K562 (cell line): ENCODE measurements at regions not wholly inside any gene's neighbourhood (a gene's known extent, or its start where the extent isn't known, plus 50 kb on each side); places are given as distances from the start of the nearest gene placed in this dataset.

Experiments
- ATAC-seq: fragments of 200-7000 bp; cut with Tn5 transposase; 3 replicates; pipeline ENCODE4 v1.9.1; 2020; ENCODE audit warnings: moderate library complexity
- BruUV-seq: library from RNA; stranded (reverse); fragments of 400-500 nt; replicated peaks from 2 replicates; lab custom pipeline; 2021; lab: Mats Ljungman, UMichigan
- CTCF ChIA-PET: fragments of 300-600 bp; formaldehyde crosslinking; extraction: SDS; loops from one replicate; lab custom pipeline; 2021; ENCODE audit warnings: low intra/inter-chr PET ratio; lab: Yijun Ruan, JAX
- POLR2A ChIA-PET: fragments of 300-600, 350-650 bp; sonication (Branson Sonifier 250); formaldehyde crosslinking; extraction: SDS; loops from one replicate; lab custom pipeline; 2021; ENCODE audit warnings: antibody characterized with exemption, inconsistent platforms; lab: Yijun Ruan, JAX
- DNase-seq, 4 experiments: peaks; one replicate each; pipeline versions ENCODE4 v3.0.0 to v3.0.0-alpha.2; 2011 to 2018; ENCODE audit warnings: low spot score in 3 of 4, mixed read lengths in 3 of 4; ENCODE audit errors: extremely low read depth in 1 of 4
- FAIRE-seq: peaks from 2 replicates; lab custom pipeline; 2011; peaks lifted over from hg19 to GRCh38; lab: Jason Lieb, UNC
- H2AFZ ChIP-seq: 2 replicates; pipeline ENCODE4 v1.6.0; 2011; ENCODE audit warnings: low read depth, low read length, control low read depth, inconsistent platforms
- H3K27ac ChIP-seq: fragments of 200-600 bp; 3 replicates; pipeline ENCODE4 v1.8.0; 2011; ENCODE audit warnings: low read depth, mild to moderate bottlenecking, control low read depth, inconsistent platforms, low read length, moderate library complexity, mixed read lengths; ENCODE audit errors: extremely low read depth
- H3K27me3 ChIP-seq, 2 experiments: fragments of 300-600 bp in 1 of 2; 2 replicates in 1 of 2; 3 replicates in 1 of 2; pipeline versions ENCODE4 v1.6.0 to v1.8.0; 2011; ENCODE audit warnings: inconsistent platforms in 2 of 2, low read length in 2 of 2, mild to moderate bottlenecking in 1 of 2, mixed read lengths in 1 of 2, moderate library complexity in 1 of 2; ENCODE audit not compliant: control insufficient read depth in 2 of 2, insufficient read depth in 2 of 2
- H3K36me3 ChIP-seq: fragments of 300-600 bp; 3 replicates; pipeline ENCODE4 v1.8.0; 2011; ENCODE audit warnings: mild to moderate bottlenecking, low read length, inconsistent platforms; ENCODE audit not compliant: control insufficient read depth, insufficient read depth
- H3K4me1 ChIP-seq, 2 experiments: fragments of 200-600 bp in 1 of 2; replicated peaks in 1 of 2; 2 replicates in 1 of 2; 3 replicates in 1 of 2; pipeline versions ENCODE4 v1.5.1 to v1.8.0; 2011; ENCODE audit warnings: inconsistent platforms in 2 of 2, low read length in 2 of 2, mild to moderate bottlenecking in 1 of 2, mixed read lengths in 1 of 2, moderate library complexity in 1 of 2; ENCODE audit not compliant: control insufficient read depth in 2 of 2, insufficient read depth in 2 of 2
- H3K4me2 ChIP-seq: 2 replicates; pipeline ENCODE4 v1.6.1; 2011; ENCODE audit warnings: low read length, control low read depth, inconsistent platforms, mixed read lengths; ENCODE audit not compliant: insufficient read depth
- H3K4me3 ChIP-seq: fragments of 200-600 bp; sonication (generic), shearing (Covaris generic); 2 replicates; pipeline ENCODE4 v1.5.1; 2016; ENCODE audit warnings: control low read depth, inconsistent platforms
- H3K79me2 ChIP-seq: fragments of 200-600 bp; 3 replicates; pipeline ENCODE4 v1.8.0; 2011; ENCODE audit warnings: low read length, inconsistent platforms; ENCODE audit not compliant: control insufficient read depth, insufficient read depth
- H3K9ac ChIP-seq, 2 experiments: 2 replicates each; pipeline versions ENCODE4 v1.6.0 to v1.6.1; 2011; ENCODE audit warnings: low read depth in 2 of 2, low read length in 2 of 2, control low read depth in 1 of 2, inconsistent platforms in 1 of 2, mild to moderate bottlenecking in 1 of 2, mixed read lengths in 1 of 2; ENCODE audit not compliant: insufficient read depth in 1 of 2
- H3K9me1 ChIP-seq: one replicate; pipeline ENCODE4 v1.6.0; 2011; ENCODE audit warnings: inconsistent platforms, mild to moderate bottlenecking, low read length, moderate library complexity; ENCODE audit not compliant: control insufficient read depth, insufficient read depth
- H3K9me3 ChIP-seq: replicated peaks from 2 replicates; pipeline ENCODE4 v1.5.1; 2011; ENCODE audit warnings: low read depth, low read length, inconsistent platforms; ENCODE audit not compliant: control insufficient read depth, insufficient read depth
- H4K20me1 ChIP-seq: replicated peaks from 2 replicates; pipeline ENCODE4 v1.6.1; 2011; ENCODE audit warnings: low read length, inconsistent platforms, mixed read lengths; ENCODE audit not compliant: control insufficient read depth, insufficient read depth
- ARHGAP35 ChIP-seq: fragments of 450-650 bp; IDR thresholded peaks from 2 replicates; pipeline ENCODE4 v1.6.1; 2018; ENCODE audit not compliant: partially characterized antibody
- ATF1 ChIP-seq, 2 experiments: fragments of 450-650 bp in 1 of 2; IDR thresholded peaks; 2 replicates each; pipeline ENCODE4 v1.6.1; 2016; ENCODE audit warnings: missing compliant biosample characterization in 1 of 2, missing genetic modification characterization in 1 of 2
- C11orf30 ChIP-seq: fragments of 450-650 bp; IDR thresholded peaks from 2 replicates; pipeline ENCODE4 v1.6.1; 2016; ENCODE audit warnings: low read depth, mild to moderate bottlenecking
- FOXK1 ChIP-seq: sonication (generic); formaldehyde crosslinking; IDR thresholded peaks from 2 replicates; pipeline ENCODE4 v1.8.0; 2022; ENCODE audit warnings: missing genetic modification reagents, mild to moderate bottlenecking, borderline replicate concordance
- HNRNPUL1 ChIP-seq: fragments of 200-400 bp; formaldehyde crosslinking; IDR thresholded peaks from 2 replicates; pipeline ENCODE4 v1.6.1; 2017; ENCODE audit warnings: low read length
- LEF1 ChIP-seq: fragments of 450-650 bp; IDR thresholded peaks from 2 replicates; pipeline ENCODE4 v1.6.1; 2016; ENCODE audit warnings: mild to moderate bottlenecking
- MAFF ChIP-seq: IDR thresholded peaks from 2 replicates; pipeline ENCODE4 v1.6.1; 2012; ENCODE audit warnings: low read length, improper control_type of control experiment
- MAFG ChIP-seq: fragments of 450-650 bp; conservative IDR thresholded peaks from 2 replicates; pipeline ENCODE4 v1.6.1; 2016; ENCODE audit warnings: missing genetic modification characterization, missing compliant biosample characterization
- MAFK ChIP-seq: IDR thresholded peaks from 2 replicates; pipeline ENCODE4 v1.6.1; 2011; ENCODE audit warnings: low read length, improper control_type of control experiment
- NFE2L1 ChIP-seq: fragments of 450-650 bp; IDR thresholded peaks from 2 replicates; pipeline ENCODE4 v1.6.1; 2016; ENCODE audit warnings: missing genetic modification characterization, low read depth, mild to moderate bottlenecking, missing compliant biosample characterization, moderate library complexity, borderline replicate concordance
- POLR2AphosphoS5 ChIP-seq: IDR thresholded peaks from 2 replicates; pipeline ENCODE4 v1.6.1; 2011; ENCODE audit warnings: mild to moderate bottlenecking, low read depth, low read length, moderate library complexity; ENCODE audit not compliant: control insufficient read depth, insufficient read depth
- POLR2B ChIP-seq: fragments of 450-650 bp; IDR thresholded peaks from 2 replicates; pipeline ENCODE4 v1.6.1; 2018; ENCODE audit warnings: low read depth; ENCODE audit not compliant: partially characterized antibody
- POLR2G ChIP-seq: fragments of 200-400 bp; formaldehyde crosslinking; IDR thresholded peaks from 2 replicates; pipeline ENCODE4 v1.6.1; 2017; ENCODE audit warnings: low read depth, mild to moderate bottlenecking, antibody characterized with exemption, low read length, moderate library complexity
- SRF ChIP-seq, 2 experiments: fragments of 250-450, 450-650 bp in 1 of 2; sonication (Bioruptor Pico) in 1 of 2; sonication (generic) in 1 of 2; formaldehyde crosslinking; IDR thresholded peaks; 2 replicates each; pipeline versions ENCODE4 v1.5.0 to v1.5.1; 2020 to 2022; ENCODE audit warnings: mild to moderate bottlenecking in 1 of 2, missing genetic modification reagents in 1 of 2
- STAG1 ChIP-seq: sonication (generic); formaldehyde crosslinking; IDR thresholded peaks from 2 replicates; pipeline ENCODE4 v1.5.0; 2020; ENCODE audit warnings: missing genetic modification reagents, borderline replicate concordance
- TAF15 ChIP-seq: fragments of 200-400 bp; formaldehyde crosslinking; IDR thresholded peaks from 2 replicates; pipeline ENCODE4 v1.6.1; 2017; ENCODE audit warnings: mild to moderate bottlenecking, low read depth, low read length, moderate library complexity
- XRCC5 ChIP-seq: fragments of 200-400 bp; formaldehyde crosslinking; IDR thresholded peaks from 2 replicates; pipeline ENCODE4 v1.6.1; 2017; ENCODE audit warnings: low read depth, mild to moderate bottlenecking, low read length
- ZNF165 ChIP-seq: fragments of 250-450 bp; sonication (Bioruptor Pico); IDR thresholded peaks from 2 replicates; pipeline ENCODE4 v1.4.0; 2020; ENCODE audit warnings: borderline replicate concordance
- ZNF197 ChIP-seq: fragments of 200-800 bp; sonication (Bioruptor generic); IDR thresholded peaks from 2 replicates; pipeline ENCODE4 v1.6.1; 2016; ENCODE audit warnings: low read depth, missing genetic modification characterization, missing compliant biosample characterization
- ZNF316 ChIP-seq: fragments of 450-650 bp; IDR thresholded peaks from 2 replicates; pipeline ENCODE4 v1.6.1; 2016
- WGBS: fragments of 100-300 bp; shearing (Covaris generic); methylation state at CpG from one replicate; pipeline ENCODE4 v1.1.6; 2016; ENCODE audit warnings: low coverage, mixed read lengths; ENCODE audit not compliant: insufficient coverage; ENCODE audit errors: missing lambda C conversion rate; 5-methylcytosine and 5-hydroxymethylcytosine counted together
- in situ Hi-C: fragments of 300-500 bp; cut with MboI; formaldehyde crosslinking; loops from 4 replicates; pipeline ENCODE4 v1.15.0; 2018; ENCODE audit warnings: inconsistent platforms, mixed read lengths
- intact Hi-C: fragments of 100-400 bp; cut with micrococcal nuclease; formaldehyde crosslinking; loops from 2 replicates; pipeline ENCODE4 v1.14.2; 2022
- TF ChIP-seq, protein P1 (sequence below), 2 experiments: IDR thresholded peaks; 2 replicates each; pipeline ENCODE4 v1.6.1; 2012; ENCODE audit warnings: improper control_type of control experiment in 2 of 2, low read depth in 2 of 2, low read length in 2 of 2, borderline replicate concordance in 1 of 2

DNA sequence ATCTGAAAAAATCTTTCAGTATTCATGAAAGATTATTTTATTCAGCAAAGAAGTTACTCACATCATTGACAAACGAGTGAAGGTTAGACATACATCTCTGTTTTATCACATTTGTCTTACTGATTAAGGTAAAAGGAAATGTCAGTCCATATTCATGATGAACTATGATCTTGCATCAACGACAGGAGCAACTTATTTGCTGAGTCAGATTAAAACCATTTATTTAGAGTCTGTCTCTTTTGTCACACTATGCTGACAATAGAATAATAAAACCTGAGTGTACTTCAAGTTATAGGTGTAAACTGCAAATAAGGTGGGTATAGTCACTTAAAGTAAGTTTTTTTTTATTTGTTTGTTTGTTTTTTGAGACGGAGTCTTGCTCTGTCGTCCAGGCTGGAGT, 216.5 kb upstream of the SEMA3C start:
- no peak for DNase-seq
- Histone ChIP-seq H2AFZ (no peak overlapping the region), H3K4me1 (no peaks in the 10 kb centered on the region), H3K4me2 (no peak overlapping the region), H3K36me3 (no peaks in the 10 kb centered on the region), H3K4me3 (no peak overlapping the region), H3K27me3 (no peaks in the 10 kb centered on the region), H4K20me1 (no peaks in the 10 kb centered on the region), H3K9ac (no peak overlapping the region), H3K27ac (no peak overlapping the region), H3K79me2 (no peaks in the 10 kb centered on the region), H3K9me1 (no peaks in the 10 kb centered on the region), H3K9me3 (no peaks in the 10 kb centered on the region)
- FAIRE-seq: no peak
- no TSS peak for BruUV-seq
- intact Hi-C loops: no loop called here
- 12% methylated on average over 4 of the region's 4 CpGs for WGBS
- in situ Hi-C loops: no loop called here
- TF ChIP-seq MAFG: peak; percentile 80
- TF ChIP-seq ZNF165: no peak
- no peak for TF ChIP-seq ATF1 (CRISPR knock-in tag; IDR thresholded peaks at IDR 0.05)
- TF ChIP-seq ATF1 (tag; IDR thresholded peaks at IDR 0.05): no peak
- TF ChIP-seq STAG1 (CRISPR knock-in tag): no peak
- TF ChIP-seq MAFF: peak; percentile 87
- no peak for TF ChIP-seq SRF (CRISPR knock-in tag; IDR thresholded peaks at IDR 0.05)
- peak; percentile 91 for TF ChIP-seq ZNF316
- no peak for TF ChIP-seq ARHGAP35
- TF ChIP-seq FOXK1 (CRISPR knock-in tag): no peak
- TF ChIP-seq MAFK: peak; percentile 84
- no peak for TF ChIP-seq XRCC5
- no peak for TF ChIP-seq NFE2L1 (tag)
- no peak for TF ChIP-seq TAF15
- no peak for TF ChIP-seq HNRNPUL1
- no peak for TF ChIP-seq LEF1
- TF ChIP-seq POLR2B: no peak
- TF ChIP-seq C11orf30: peak; percentile 80
- TF ChIP-seq ZNF197 (CRISPR knock-in tag): no peak
- no peak for TF ChIP-seq POLR2G
- TF ChIP-seq, protein P1, sequence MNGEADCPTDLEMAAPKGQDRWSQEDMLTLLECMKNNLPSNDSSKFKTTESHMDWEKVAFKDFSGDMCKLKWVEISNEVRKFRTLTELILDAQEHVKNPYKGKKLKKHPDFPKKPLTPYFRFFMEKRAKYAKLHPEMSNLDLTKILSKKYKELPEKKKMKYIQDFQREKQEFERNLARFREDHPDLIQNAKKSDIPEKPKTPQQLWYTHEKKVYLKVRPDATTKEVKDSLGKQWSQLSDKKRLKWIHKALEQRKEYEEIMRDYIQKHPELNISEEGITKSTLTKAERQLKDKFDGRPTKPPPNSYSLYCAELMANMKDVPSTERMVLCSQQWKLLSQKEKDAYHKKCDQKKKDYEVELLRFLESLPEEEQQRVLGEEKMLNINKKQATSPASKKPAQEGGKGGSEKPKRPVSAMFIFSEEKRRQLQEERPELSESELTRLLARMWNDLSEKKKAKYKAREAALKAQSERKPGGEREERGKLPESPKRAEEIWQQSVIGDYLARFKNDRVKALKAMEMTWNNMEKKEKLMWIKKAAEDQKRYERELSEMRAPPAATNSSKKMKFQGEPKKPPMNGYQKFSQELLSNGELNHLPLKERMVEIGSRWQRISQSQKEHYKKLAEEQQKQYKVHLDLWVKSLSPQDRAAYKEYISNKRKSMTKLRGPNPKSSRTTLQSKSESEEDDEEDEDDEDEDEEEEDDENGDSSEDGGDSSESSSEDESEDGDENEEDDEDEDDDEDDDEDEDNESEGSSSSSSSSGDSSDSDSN (IDR thresholded peaks at IDR 0.05; ENCODE audit: borderline replicate concordance in 1 of 2, low read depth in 2 of 2, low read length in 2 of 2): no peak
- TF ChIP-seq POLR2AphosphoS5: no peak
- ATAC-seq: no peak
- POLR2A ChIA-PET: no interaction called here
- CTCF ChIA-PET: no interaction called here
